Pancreas (tissue), 10 donors: ENCODE measurements at regions not wholly inside any gene's neighbourhood (a gene's known extent, or its start where the extent isn't known, plus 50 kb on each side); places are given as distances from the start of the nearest gene placed in this dataset.

Source experiments
- ATAC-seq, 4 donors: fragments of 200-7000 bp; cut with Tn5 transposase; one replicate each; pipeline versions ENCODE4 v1.8.0 to v1.9.1; 2020; ENCODE audit warnings: mild to moderate bottlenecking in 4 of 4, moderate library complexity in 4 of 4
- DNase-seq, 6 donors: peaks; one replicate each; pipeline ENCODE4 v3.0.0-alpha.2; 2020
- FAIRE-seq: peaks from 2 replicates; lab custom pipeline; 2012; peaks lifted over from hg19 to GRCh38; lab: Jason Lieb, UNC
- H3K27ac ChIP-seq, 4 donors: fragments of 200-600 bp; sonication (generic); 1 replicate in 3 of 4; 2 replicates in 1 of 4; pipeline versions ENCODE4 v1.5.0 to v1.8.0; 2020
- H3K27me3 ChIP-seq, 4 donors: fragments of 200-600 bp; one replicate each; pipeline ENCODE4 v1.8.0; 2021
- H3K36me3 ChIP-seq, 3 donors: fragments of 200-600 bp; sonication (generic) in 1 of 3; one replicate each; pipeline versions ENCODE4 v1.5.0 to v1.8.0; 2020 to 2021
- H3K4me1 ChIP-seq, 3 donors: fragments of 200-600 bp; one replicate each; pipeline ENCODE4 v1.8.0; 2021
- H3K4me3 ChIP-seq, 4 donors: fragments of 200-600 bp; sonication (generic) in 2 of 4; one replicate each; pipeline versions ENCODE4 v1.5.0 to v1.8.0; 2020 to 2021
- H3K9me3 ChIP-seq, 4 donors: fragments of 200-600 bp; one replicate each; pipeline ENCODE4 v1.8.0; 2021
- WGBS, 2 donors: extraction: QIAGEN DNeasy Blood & Tissue Kit; methylation state at CpG; one replicate each; pipeline ENCODE4 v1.1.7; 2013; 5-methylcytosine and 5-hydroxymethylcytosine counted together
- intact Hi-C, 3 donors: fragments of 100-400 bp; cut with DNase I; formaldehyde crosslinking; loops; one replicate each; pipeline versions ENCODE4 v1.11.1 to v1.14.2; 2022
- TF ChIP-seq, protein P1 (sequence below), 4 donors: fragments of 200-600 bp; sonication (generic) in 3 of 4; IDR thresholded peaks; one replicate each; pipeline versions ENCODE4 v1.5.0 to v1.8.0; 2021; ENCODE audit warnings: antibody characterized with exemption in 4 of 4
- donor health status: healthy with polysubstance abuse.
- donor health status: DM: no; HTN: no; CAD: no; lungs with moderate emphysema.
- donor health status: DM: no; HTN: no; CAD: no.
- donor health status: control.
- donor health status: control.
- donor health status: Bipolar disorder and iron deficiency.
- donor health status: DM: yes; HTN: yes; CAD: no.
- donor health status: DM: no; HTN: no; CAD: no.
- donor health status: DM: no; HTN: no; CAD: no.
- donor health status: DM: yes; HTN: yes; CAD: no.

DNA sequence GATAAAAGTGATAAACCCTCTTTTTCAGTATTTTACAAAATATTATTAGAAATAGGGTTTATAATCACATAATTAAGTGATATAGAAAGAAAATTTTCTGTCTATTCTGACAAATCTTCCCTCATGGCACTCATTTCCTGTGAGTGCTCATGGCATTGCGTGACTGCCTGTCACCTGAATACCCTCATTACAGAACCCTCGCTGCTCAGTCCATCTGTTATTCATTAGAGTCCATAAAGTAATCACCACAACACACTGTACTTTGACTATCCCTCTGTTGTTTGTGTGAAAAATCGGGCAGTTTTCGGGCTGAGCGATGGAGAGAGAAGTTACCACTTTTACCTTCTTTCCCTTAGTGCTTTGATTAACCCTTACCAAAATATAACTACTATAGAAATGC, 100.4 kb upstream of the BRINP3 start:
- ATAC-seq = no peak

DNA sequence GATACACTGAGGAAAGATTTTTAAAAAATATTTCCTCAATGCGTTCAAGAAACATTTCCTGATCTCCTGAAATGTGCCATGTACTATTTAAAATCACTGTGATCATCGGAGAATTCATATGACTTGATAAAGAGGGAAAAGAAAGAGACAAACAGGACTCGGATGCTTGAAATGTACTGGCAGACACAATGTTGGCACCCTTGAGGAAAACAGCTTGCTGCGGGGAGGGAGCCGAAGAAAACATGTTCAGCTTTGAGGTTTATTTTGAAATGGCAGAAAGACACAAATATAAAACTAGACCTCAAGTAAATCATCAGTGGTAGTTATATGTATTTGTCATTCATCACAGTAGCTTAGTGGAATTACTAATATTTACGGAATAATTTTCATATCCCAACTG, 100.9 kb upstream of the BRINP3 start:
- intact Hi-C loops = no loop called here
- no peak overlapping the region for H3K4me3 ChIP-seq
- H3K36me3 ChIP-seq = no peaks in the 10 kb centered on the region
- DNase-seq = no peak
- no peaks in the 10 kb centered on the region for H3K4me1 ChIP-seq
- FAIRE-seq = no peak
- 61 to 79% methylated on average over 6 of the region's 6 CpGs for WGBS, 2 donors
- H3K27me3 ChIP-seq = no peaks in the 10 kb centered on the region
- no peak for ATAC-seq
- no peaks in the 10 kb centered on the region for H3K9me3 ChIP-seq
- TF ChIP-seq, protein P1, sequence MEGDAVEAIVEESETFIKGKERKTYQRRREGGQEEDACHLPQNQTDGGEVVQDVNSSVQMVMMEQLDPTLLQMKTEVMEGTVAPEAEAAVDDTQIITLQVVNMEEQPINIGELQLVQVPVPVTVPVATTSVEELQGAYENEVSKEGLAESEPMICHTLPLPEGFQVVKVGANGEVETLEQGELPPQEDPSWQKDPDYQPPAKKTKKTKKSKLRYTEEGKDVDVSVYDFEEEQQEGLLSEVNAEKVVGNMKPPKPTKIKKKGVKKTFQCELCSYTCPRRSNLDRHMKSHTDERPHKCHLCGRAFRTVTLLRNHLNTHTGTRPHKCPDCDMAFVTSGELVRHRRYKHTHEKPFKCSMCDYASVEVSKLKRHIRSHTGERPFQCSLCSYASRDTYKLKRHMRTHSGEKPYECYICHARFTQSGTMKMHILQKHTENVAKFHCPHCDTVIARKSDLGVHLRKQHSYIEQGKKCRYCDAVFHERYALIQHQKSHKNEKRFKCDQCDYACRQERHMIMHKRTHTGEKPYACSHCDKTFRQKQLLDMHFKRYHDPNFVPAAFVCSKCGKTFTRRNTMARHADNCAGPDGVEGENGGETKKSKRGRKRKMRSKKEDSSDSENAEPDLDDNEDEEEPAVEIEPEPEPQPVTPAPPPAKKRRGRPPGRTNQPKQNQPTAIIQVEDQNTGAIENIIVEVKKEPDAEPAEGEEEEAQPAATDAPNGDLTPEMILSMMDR (IDR thresholded peaks at IDR 0.05) = no peak
- no peak overlapping the region for H3K27ac ChIP-seq

More for the DNA sequence above, 100.4 kb upstream of the BRINP3 start:
- Histone ChIP-seq H3K36me3 (no peaks in the 10 kb centered on the region), H3K4me1 (no peaks in the 10 kb centered on the region), H3K27me3 (no peaks in the 10 kb centered on the region), H3K4me3 (no peak overlapping the region), H3K27ac (no peak overlapping the region), H3K9me3 (no peaks in the 10 kb centered on the region)
- no peak for FAIRE-seq
- DNase-seq = no peak
- intact Hi-C loops = no loop called here
- WGBS, 2 donors = 71 to 73% methylated on average over 5 of the region's 5 CpGs
- TF ChIP-seq, protein P1 (IDR thresholded peaks at IDR 0.05) = no peak

DNA sequence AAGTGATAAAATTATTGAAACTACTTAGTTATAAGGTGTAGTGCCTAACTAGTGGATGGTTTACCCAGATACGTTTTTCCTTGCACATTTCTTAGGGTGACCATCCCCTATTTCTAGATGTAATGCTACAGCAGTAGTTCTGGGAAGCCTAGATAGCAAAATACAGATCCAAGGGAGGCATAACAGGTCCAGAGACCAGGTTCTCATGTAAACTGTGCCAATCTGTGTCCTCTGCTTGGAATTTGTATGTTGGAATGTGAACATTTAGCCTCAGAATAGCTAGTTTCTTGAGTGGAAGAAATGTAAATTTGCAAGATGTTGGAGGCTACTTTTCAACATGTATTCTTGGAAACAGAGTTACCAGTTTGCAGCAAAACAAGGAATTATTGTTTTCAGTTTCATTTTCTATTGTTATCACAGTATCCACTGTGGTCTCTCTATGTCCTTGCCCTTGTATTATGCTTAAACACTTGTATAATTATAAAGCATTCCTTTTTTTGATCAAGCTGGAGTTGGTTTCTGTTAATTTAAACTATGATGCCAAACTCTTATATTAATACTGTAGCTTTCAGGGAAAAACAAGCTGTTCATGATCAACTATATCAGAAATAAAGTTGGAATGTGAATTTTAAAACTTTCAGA, 102.0 kb upstream of the BRINP3 start:
- Histone ChIP-seq H3K4me3 (no peak overlapping the region), H3K36me3 (no peaks in the 10 kb centered on the region), H3K27ac (no peak overlapping the region), H3K9me3 (no peaks in the 10 kb centered on the region), H3K27me3 (no peaks in the 10 kb centered on the region), H3K4me1 (no peaks in the 10 kb centered on the region)
- ATAC-seq = no peak
- WGBS, 2 donors = 19 to 21% methylated on average over 1 of the region's 1 CpG
- TF ChIP-seq, protein P1 (IDR thresholded peaks at IDR 0.05) = no peak
- intact Hi-C loops = no loop called here
- no peak for DNase-seq
- FAIRE-seq = no peak

DNA sequence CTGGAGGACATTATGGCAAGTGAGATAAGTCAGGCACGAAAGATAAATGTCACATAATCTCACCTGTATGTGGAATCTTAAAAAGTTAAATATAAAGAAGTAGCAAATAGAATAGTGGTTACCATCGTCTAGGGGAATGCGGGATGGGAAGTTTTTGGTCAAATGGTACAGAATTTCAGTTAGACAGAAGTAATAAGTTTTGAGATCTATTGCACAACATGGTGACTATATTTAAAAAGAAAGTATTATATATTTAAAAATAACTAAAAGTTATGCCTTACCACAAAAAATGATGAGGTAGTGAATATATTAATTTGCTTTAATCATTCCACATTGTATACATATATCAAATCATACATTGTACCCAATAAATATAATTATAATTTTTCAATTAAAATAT, 106.2 kb upstream of the BRINP3 start:
- H3K4me3 ChIP-seq = no peak overlapping the region
- intact Hi-C loops = no loop called here
- peak; percentile 61 for FAIRE-seq
- WGBS, 2 donors = 71 to 80% methylated on average over 3 of the region's 3 CpGs
- ATAC-seq = no peak
- H3K36me3 ChIP-seq = no peaks in the 10 kb centered on the region
- H3K27ac ChIP-seq = no peak overlapping the region
- no peaks in the 10 kb centered on the region for H3K4me1 ChIP-seq
- H3K27me3 ChIP-seq = no peaks in the 10 kb centered on the region
- DNase-seq = no peak
- TF ChIP-seq, protein P1 (IDR thresholded peaks at IDR 0.05) = no peak
- no peaks in the 10 kb centered on the region for H3K9me3 ChIP-seq

DNA sequence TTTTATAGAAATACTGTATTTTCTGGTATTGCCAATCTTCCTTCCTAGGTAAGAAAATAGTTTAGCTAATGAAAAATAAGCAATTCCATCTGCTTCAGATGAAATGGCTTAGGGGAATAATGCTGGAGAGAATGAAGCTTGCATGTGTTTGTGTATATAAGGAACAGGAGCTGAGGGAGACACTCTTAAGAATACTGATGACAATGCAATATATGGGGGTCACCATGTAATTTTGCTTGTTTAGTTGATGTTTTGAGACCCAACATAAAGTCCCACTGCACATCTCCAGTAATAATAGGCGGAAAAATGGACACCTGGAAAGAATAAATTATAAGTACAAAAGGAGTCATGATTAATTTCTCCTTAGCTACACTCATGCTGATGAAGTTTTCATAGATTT, 110.8 kb upstream of the BRINP3 start:
- WGBS, 2 donors = 87 to 91% methylated on average over 1 of the region's 1 CpG
- Histone ChIP-seq H3K36me3 (no peaks in the 10 kb centered on the region), H3K27ac (no peak overlapping the region), H3K9me3 (no peaks in the 10 kb centered on the region), H3K4me1 (no peaks in the 10 kb centered on the region), H3K4me3 (no peak overlapping the region), H3K27me3 (no peaks in the 10 kb centered on the region)
- intact Hi-C loops = no loop called here
- ATAC-seq (no peak), FAIRE-seq (no peak), DNase-seq (no peak)
- TF ChIP-seq, protein P1 (IDR thresholded peaks at IDR 0.05) = no peak
